WTC11 (cell line): ENCODE measurements at regions not wholly inside any gene's neighbourhood (a gene's known extent, or its start where the extent isn't known, plus 50 kb on each side); places are given as distances from the start of the nearest gene placed in this dataset.

Experiments
- GTF2I ChIP-seq: fragments of 250-450 bp; sonication (Bioruptor Pico); conservative IDR thresholded peaks from 2 replicates; pipeline ENCODE4 v1.4.0; 2021; ENCODE audit warnings: mild to moderate bottlenecking
- IRF2 ChIP-seq: sonication (generic); formaldehyde crosslinking; IDR thresholded peaks from 2 replicates; pipeline ENCODE4 v1.8.0; 2022; ENCODE audit warnings: low read depth, missing genetic modification reagents, borderline replicate concordance
- TF ChIP-seq, protein P1 (sequence below): sonication (generic); formaldehyde crosslinking; IDR thresholded peaks from 2 replicates; pipeline ENCODE4 v1.8.1; 2023; ENCODE audit warnings: mild to moderate bottlenecking, missing genetic modification reagents

DNA sequence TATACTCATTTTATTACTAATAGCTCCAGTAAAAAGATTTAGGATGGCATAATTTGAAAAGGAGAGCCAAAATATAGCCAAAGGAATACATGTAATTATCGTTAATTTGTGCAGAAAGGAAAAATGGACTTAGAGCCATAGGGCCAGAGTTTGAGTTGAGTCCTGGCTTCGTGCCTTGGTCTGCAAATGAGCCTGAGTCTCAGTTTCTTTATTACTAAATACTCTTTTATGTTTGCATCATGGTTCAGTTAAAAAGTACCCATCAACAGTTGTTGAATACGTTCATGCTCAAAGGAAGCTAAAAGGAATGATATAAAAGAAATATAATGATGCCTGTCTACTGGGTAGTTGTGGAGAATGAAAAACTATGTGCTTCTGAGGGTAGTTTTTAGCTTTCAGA is 155.7 kb upstream of the FAM78B start:
- no peak for TF ChIP-seq IRF2 (CRISPR knock-in tag)
- TF ChIP-seq, protein P1, sequence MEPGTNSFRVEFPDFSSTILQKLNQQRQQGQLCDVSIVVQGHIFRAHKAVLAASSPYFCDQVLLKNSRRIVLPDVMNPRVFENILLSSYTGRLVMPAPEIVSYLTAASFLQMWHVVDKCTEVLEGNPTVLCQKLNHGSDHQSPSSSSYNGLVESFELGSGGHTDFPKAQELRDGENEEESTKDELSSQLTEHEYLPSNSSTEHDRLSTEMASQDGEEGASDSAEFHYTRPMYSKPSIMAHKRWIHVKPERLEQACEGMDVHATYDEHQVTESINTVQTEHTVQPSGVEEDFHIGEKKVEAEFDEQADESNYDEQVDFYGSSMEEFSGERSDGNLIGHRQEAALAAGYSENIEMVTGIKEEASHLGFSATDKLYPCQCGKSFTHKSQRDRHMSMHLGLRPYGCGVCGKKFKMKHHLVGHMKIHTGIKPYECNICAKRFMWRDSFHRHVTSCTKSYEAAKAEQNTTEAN (CRISPR knock-in tag) = no peak
- no peak for TF ChIP-seq GTF2I (CRISPR knock-in tag)
